Lower lobe of right lung (tissue), 2 donors: ENCODE measurements at regions not wholly inside any gene's neighbourhood (a gene's known extent, or its start where the extent isn't known, plus 50 kb on each side); places are given as distances from the start of the nearest gene placed in this dataset.

Experiments
- ATAC-seq, 2 donors: fragments of 200-7000 bp; cut with Tn5 transposase; one replicate each; pipeline ENCODE4 v1.9.1; 2020 to 2022; ENCODE audit warnings: mild to moderate bottlenecking in 2 of 2, moderate library complexity in 2 of 2
- DNase-seq: peaks from one replicate; pipeline ENCODE4 v3.0.0-alpha.2; 2020
- H3K27ac ChIP-seq: fragments of 200-600 bp; one replicate; pipeline ENCODE4 v1.8.0; 2022
- H3K27me3 ChIP-seq: fragments of 200-600 bp; one replicate; pipeline ENCODE4 v1.8.0; 2022; ENCODE audit warnings: low read depth
- H3K36me3 ChIP-seq: fragments of 200-600 bp; one replicate; pipeline ENCODE4 v1.8.0; 2022; ENCODE audit warnings: mild to moderate bottlenecking
- H3K4me1 ChIP-seq: fragments of 200-600 bp; one replicate; pipeline ENCODE4 v1.8.0; 2022
- H3K4me3 ChIP-seq: fragments of 200-600 bp; one replicate; pipeline ENCODE4 v1.8.0; 2022; ENCODE audit warnings: mild to moderate bottlenecking
- H3K9me3 ChIP-seq: fragments of 200-600 bp; one replicate; pipeline ENCODE4 v1.8.0; 2022
- intact Hi-C: fragments of 100-400 bp; cut with DNase I; formaldehyde crosslinking; loops from one replicate; pipeline ENCODE4 v1.11.0; 2022
- TF ChIP-seq, protein P1 (sequence below): fragments of 200-600 bp; IDR thresholded peaks from one replicate; pipeline ENCODE4 v1.8.0; 2022; ENCODE audit warnings: antibody characterized with exemption, mild to moderate bottlenecking
- donor health status: DM: no; HTN: yes; CAD: no; lungs with severe emphysema.

DNA sequence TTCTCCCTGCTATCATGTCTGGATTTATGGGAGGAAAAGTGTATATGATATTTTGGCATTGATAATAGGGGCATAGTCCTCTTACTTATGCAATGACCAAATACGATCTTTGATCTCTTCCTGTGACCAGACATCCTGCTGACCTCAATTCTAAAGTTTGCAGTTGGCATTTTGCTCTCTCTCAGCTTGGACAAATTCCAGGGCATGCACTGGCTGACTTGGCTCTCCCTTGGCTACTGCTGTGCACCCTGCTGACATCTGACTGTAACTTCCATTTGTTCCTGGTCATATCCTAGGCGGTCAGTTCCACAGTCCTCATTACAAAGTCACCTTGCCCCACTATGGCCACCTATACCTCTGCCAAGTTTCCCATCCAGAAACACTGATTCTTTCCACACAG, 380.7 kb upstream of the NR5A2 start:
- DNase-seq (no peak), ATAC-seq (no peak)
- no peak overlapping the region for H3K27ac ChIP-seq
- H3K27me3 ChIP-seq: no peaks in the 10 kb centered on the region
- intact Hi-C loops: no loop called here
- TF ChIP-seq, protein P1, sequence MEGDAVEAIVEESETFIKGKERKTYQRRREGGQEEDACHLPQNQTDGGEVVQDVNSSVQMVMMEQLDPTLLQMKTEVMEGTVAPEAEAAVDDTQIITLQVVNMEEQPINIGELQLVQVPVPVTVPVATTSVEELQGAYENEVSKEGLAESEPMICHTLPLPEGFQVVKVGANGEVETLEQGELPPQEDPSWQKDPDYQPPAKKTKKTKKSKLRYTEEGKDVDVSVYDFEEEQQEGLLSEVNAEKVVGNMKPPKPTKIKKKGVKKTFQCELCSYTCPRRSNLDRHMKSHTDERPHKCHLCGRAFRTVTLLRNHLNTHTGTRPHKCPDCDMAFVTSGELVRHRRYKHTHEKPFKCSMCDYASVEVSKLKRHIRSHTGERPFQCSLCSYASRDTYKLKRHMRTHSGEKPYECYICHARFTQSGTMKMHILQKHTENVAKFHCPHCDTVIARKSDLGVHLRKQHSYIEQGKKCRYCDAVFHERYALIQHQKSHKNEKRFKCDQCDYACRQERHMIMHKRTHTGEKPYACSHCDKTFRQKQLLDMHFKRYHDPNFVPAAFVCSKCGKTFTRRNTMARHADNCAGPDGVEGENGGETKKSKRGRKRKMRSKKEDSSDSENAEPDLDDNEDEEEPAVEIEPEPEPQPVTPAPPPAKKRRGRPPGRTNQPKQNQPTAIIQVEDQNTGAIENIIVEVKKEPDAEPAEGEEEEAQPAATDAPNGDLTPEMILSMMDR: no peak
- no peaks in the 10 kb centered on the region for H3K36me3 ChIP-seq
- H3K4me1 ChIP-seq: no peaks in the 10 kb centered on the region
- no peaks in the 10 kb centered on the region for H3K9me3 ChIP-seq
- no peak overlapping the region for H3K4me3 ChIP-seq

- TF ChIP-seq, protein P1: no peak
- H3K27me3 ChIP-seq: no peaks in the 10 kb centered on the region
- H3K27ac ChIP-seq: no peak overlapping the region
- H3K36me3 ChIP-seq: no peaks in the 10 kb centered on the region
- DNase-seq (no peak), ATAC-seq (no peak)
- intact Hi-C loops: no loop called here
- no peaks in the 10 kb centered on the region for H3K4me1 ChIP-seq
- no peaks in the 10 kb centered on the region for H3K9me3 ChIP-seq
- H3K4me3 ChIP-seq: no peak overlapping the region
Observed at GRCh38 chr1:199657449-199657848, 370.1 kb upstream of the NR5A2 start.

GRCh38 chr1:199660071-199660470, 367.4 kb upstream of the NR5A2 start:
- no peaks in the 10 kb centered on the region for H3K9me3 ChIP-seq
- no peak overlapping the region for H3K27ac ChIP-seq
- H3K4me3 ChIP-seq: no peak overlapping the region
- DNase-seq: no peak
- H3K27me3 ChIP-seq: no peaks in the 10 kb centered on the region
- no peak for ATAC-seq
- no peaks in the 10 kb centered on the region for H3K36me3 ChIP-seq
- intact Hi-C loops: no loop called here
- H3K4me1 ChIP-seq: no peaks in the 10 kb centered on the region
- TF ChIP-seq, protein P1: no peak

GRCh38 chr1:199665371-199665770, 362.1 kb upstream of the NR5A2 start:
- H3K4me3 ChIP-seq: no peak overlapping the region
- no peaks in the 10 kb centered on the region for H3K4me1 ChIP-seq
- no peak for ATAC-seq
- intact Hi-C loops: no loop called here
- no peaks in the 10 kb centered on the region for H3K27me3 ChIP-seq
- no peak for DNase-seq
- TF ChIP-seq, protein P1: no peak
- H3K9me3 ChIP-seq: no peaks in the 10 kb centered on the region
- no peaks in the 10 kb centered on the region for H3K36me3 ChIP-seq
- H3K27ac ChIP-seq: no peak overlapping the region

- Histone ChIP-seq H3K27ac (no peak overlapping the region), H3K27me3 (no peaks in the 10 kb centered on the region), H3K4me1 (no peaks in the 10 kb centered on the region), H3K9me3 (no peaks in the 10 kb centered on the region), H3K36me3 (no peaks in the 10 kb centered on the region), H3K4me3 (no peak overlapping the region)
- DNase-seq (peak; percentile 51), ATAC-seq (peak; percentile 70 to 73)
- TF ChIP-seq, protein P1: no peak
- intact Hi-C loops: no loop called here
Observed at GRCh38 chr1:199667089-199667488, 360.4 kb upstream of the NR5A2 start.

DNA sequence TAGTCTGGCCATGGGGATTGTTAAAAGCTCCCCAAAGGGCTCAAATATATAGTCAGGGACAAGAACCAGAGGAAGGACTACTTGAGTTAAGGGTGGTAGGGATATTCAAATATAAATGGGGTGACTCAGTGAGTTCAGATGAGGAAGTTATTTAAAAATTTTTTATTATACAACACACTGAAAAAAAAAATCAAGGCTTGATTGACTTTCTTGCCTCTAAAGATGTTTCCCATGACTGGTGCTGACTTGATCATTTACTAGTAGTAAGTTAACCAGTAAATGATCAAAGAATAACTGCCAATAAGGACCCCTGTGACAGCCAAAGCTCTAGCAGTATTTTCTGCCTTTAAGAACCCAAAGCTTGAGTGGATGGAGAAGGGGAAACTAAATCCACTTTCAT, 357.6 kb upstream of the NR5A2 start:
- TF ChIP-seq, protein P1: no peak
- H3K4me1 ChIP-seq: no peaks in the 10 kb centered on the region
- H3K36me3 ChIP-seq: no peaks in the 10 kb centered on the region
- intact Hi-C loops: no loop called here
- H3K4me3 ChIP-seq: no peak overlapping the region
- H3K27me3 ChIP-seq: no peaks in the 10 kb centered on the region
- no peak for ATAC-seq
- no peak for DNase-seq
- no peaks in the 10 kb centered on the region for H3K9me3 ChIP-seq
- no peak overlapping the region for H3K27ac ChIP-seq
